GM12865 (cell line): ENCODE measurements at regions not wholly inside any gene's neighbourhood (a gene's known extent, or its start where the extent isn't known, plus 50 kb on each side); places are given as distances from the start of the nearest gene placed in this dataset.
A peak's percentile ranks its signal among the peaks of the same experiment; 100 is the strongest.

Source experiments
- DNase-seq: peaks from one replicate; pipeline ENCODE4 v3.0.0; 2010; ENCODE audit warnings: low read depth
- H3K4me3 ChIP-seq: 2 replicates; pipeline ENCODE4 v1.5.1; 2011; ENCODE audit warnings: mild to moderate bottlenecking, low read depth, low read length, control low read depth
- CTCF ChIP-seq: IDR thresholded peaks from 2 replicates; pipeline ENCODE4 v1.5.1; 2011; ENCODE audit warnings: low read length, control low read depth, low read depth, inconsistent platforms; ENCODE audit not compliant: insufficient read depth; ENCODE audit errors: missing control alignments

DNA sequence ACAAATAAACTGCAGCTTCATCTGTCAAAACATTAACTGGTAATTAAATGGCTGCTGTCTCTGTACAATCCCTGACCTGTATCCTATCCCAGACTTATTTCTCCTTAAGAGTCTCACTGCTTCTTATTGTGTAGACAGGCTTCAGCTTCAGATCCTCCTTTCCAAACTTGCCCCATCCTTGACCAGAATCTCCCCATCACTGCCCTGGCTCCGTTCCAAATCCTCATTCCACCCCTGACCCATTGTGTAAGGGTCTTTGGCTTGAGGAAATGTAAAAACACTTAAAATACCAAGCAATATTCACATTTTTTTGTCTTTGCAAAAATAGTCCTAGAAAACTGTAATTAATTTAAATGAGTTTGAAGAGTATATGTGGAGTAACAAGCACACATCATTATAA lies 152.6 kb upstream of the VEGFC start:
- no peak for DNase-seq
- H3K4me3 ChIP-seq, result no peak overlapping the region
- no peak for TF ChIP-seq CTCF

DNA sequence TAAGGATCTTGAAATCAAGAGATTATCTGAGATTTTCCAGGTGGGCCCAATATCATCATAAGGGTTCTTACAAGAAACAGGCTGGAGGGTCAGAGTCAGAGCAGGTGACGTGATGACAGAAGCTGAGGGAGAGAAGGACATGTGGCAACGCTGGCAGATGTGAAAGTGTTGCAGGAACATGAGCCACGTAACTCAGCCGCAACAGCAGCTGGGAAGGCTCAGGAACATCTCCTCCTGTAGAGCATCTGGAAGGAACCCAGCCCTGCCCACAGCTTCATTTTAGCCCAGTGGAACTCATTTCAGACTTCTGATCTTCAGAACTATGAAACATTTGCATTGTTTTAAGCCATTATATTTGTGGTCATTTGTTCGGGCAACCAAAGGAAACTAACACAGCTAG lies 156.3 kb upstream of the VEGFC start:
- DNase-seq, result peak; percentile 54
- no peak for TF ChIP-seq CTCF

GRCh38 chr4:176953021-176953420 lies 160.3 kb upstream of the VEGFC start:
- TF ChIP-seq CTCF, result no peak
- no peak for DNase-seq
- H3K4me3 ChIP-seq, result no peak overlapping the region

More for the DNA sequence above, 156.3 kb upstream of the VEGFC start:
- H3K4me3 ChIP-seq, result no peak overlapping the region

GRCh38 chr4:176957353-176958118 lies 164.8 kb upstream of the VEGFC start:
- no peak overlapping the region for H3K4me3 ChIP-seq
- TF ChIP-seq CTCF, result no peak
- DNase-seq, result peak; percentile 4

DNA sequence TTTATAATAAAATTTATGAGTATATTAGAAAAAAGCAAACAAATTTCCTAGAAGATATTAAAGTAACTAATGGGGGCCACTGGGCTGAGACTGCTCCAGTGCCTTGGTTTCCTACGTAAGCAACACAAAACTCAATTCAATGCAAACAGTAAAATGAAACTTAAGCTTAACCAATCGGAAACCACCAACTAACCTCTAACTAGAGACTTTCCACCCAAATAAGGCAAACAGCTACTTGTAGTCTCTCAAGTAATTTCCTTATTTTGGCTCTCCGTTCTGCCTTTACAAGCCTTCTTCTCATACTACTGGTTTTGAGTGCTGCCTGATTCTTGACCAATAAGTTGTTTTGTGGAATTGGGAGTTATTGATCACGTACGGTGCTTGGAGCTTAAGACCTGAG lies 167.3 kb upstream of the VEGFC start:
- H3K4me3 ChIP-seq, result no peak overlapping the region
- peak; percentile 12 for DNase-seq
- TF ChIP-seq CTCF, result no peak

GRCh38 chr4:176963121-176963520 lies 170.4 kb upstream of the VEGFC start:
- TF ChIP-seq CTCF, result no peak
- H3K4me3 ChIP-seq, result no peak overlapping the region
- no peak for DNase-seq
